Tibial nerve (tissue), 4 donors: ENCODE measurements at regions not wholly inside any gene's neighbourhood (a gene's known extent, or its start where the extent isn't known, plus 50 kb on each side); places are given as distances from the start of the nearest gene placed in this dataset.

Experiments
- CTCF ChIP-seq, 5 experiments: fragments of 200-600 bp in 3 of 5; fragments of 450-650 bp in 2 of 5; sonication (generic) in 3 of 5; IDR thresholded peaks; one replicate each; pipeline ENCODE4 v1.5.1; 2016 to 2019; ENCODE audit warnings: antibody characterized with exemption in 5 of 5, mild to moderate bottlenecking in 3 of 5, moderate library complexity in 2 of 5
- EP300 ChIP-seq, 2 donors: sonication (generic); formaldehyde crosslinking; IDR thresholded peaks; one replicate each; pipeline ENCODE4 v1.6.1; 2017; ENCODE audit warnings: antibody characterized with exemption in 2 of 2, mild to moderate bottlenecking in 1 of 2

- TF ChIP-seq EP300 (IDR thresholded peaks at IDR 0.05), result no peak
- TF ChIP-seq CTCF (IDR thresholded peaks at IDR 0.05), result peak; percentile 21 to 29 (median 24)
Observed at GRCh38 chr18:77749089-77749488, 499.4 kb downstream of the GALR1 start.
